Epithelial cell of esophagus (primary cell): ENCODE measurements at regions not wholly inside any gene's neighbourhood (a gene's known extent, or its start where the extent isn't known, plus 50 kb on each side); places are given as distances from the start of the nearest gene placed in this dataset.

Experiments
- DNase-seq: peaks from one replicate; pipeline ENCODE4 v3.0.0; 2010; ENCODE audit warnings: low read depth
- H3K4me3 ChIP-seq: 2 replicates; pipeline ENCODE4 v1.5.1; 2011; ENCODE audit warnings: mild to moderate bottlenecking, low read length, control low read depth
- CTCF ChIP-seq: IDR thresholded peaks from 2 replicates; pipeline ENCODE4 v1.5.1; 2011; ENCODE audit warnings: low read depth, mild to moderate bottlenecking, low read length, control low read depth, inconsistent platforms; ENCODE audit not compliant: insufficient read depth; ENCODE audit errors: missing control alignments

DNA sequence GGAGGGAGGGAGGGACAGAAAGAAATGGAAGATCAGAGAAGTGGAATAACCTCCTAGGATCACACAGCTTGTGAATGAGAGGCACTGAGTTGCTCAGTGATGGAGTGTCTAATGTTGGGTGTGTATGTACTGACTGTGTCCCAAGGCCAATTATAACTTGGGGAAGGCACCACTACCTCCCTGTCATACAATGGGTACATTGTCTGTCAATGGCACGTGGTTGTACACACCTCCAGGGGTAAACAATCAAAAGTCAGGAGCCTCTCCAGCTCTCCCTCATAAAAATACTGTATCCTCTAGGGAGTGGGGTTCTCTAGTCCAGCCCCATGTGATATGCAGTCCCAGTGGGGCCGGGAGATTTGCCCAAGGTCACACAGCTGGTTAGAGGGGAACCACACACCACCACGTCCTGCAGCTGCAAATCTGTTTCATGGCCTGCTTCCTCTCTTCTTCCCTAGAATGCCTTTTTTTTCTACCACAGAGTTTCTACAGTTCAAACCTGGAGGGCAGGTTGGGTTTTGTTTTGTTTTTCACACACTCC, 112.5 kb downstream of the SNX5 start:
- H3K4me3 ChIP-seq, result no peak overlapping the region
- TF ChIP-seq CTCF, result no peak
- DNase-seq, result no peak

DNA sequence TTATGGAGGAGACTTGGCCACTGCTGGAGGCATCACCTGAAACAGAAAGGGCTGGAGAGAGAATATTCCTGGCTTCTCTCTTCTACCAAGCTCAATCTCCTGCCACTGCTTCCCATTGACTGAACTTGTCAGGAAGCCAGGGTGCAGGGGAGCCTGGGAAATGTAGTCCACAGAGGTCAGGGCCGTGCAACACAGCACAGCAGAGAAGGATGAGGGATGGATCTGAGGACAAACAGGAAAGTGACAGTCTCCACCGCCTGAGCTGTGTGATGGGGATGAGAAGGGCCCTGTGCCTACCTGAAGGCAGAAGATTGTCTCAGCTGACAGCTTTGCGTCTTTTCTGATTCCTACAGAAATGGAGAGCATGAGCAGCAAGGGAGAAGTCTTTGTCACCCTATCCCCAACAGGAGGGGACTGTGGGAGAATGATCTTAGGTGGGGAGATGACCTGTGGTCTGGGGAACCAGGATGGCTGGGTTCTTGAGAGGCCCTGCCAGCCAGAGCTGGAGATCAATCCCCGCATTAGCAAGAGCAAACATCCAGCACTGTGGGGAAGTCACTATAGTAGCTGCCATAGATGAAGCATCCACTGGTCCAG, 114.2 kb downstream of the SNX5 start:
- peak; percentile 56 for DNase-seq
- no peak for TF ChIP-seq CTCF
- H3K4me3 ChIP-seq, result no peak overlapping the region

GRCh38 chr20:17852323-17852722, 116.3 kb downstream of the SNX5 start:
- TF ChIP-seq CTCF, result no peak
- DNase-seq, result no peak
- H3K4me3 ChIP-seq, result no peak overlapping the region

DNA sequence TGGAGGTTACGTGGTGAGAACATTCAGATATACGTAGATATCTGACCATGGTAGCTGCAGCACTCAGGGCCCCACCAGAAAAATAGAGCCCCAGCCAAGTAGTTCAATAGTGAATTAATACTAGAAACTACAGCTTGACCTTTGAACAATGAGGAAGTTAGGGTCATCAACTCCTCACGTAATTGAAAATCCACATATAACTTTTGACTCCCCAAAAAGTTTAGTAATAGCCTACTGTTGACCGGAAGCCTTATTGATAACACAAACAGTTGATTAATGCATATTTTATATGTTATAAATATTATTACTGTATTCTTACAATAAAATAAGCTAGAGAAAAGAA, 117.9 kb downstream of the SNX5 start:
- TF ChIP-seq CTCF, result no peak
- H3K4me3 ChIP-seq, result no peak overlapping the region
- DNase-seq, result no peak

DNA sequence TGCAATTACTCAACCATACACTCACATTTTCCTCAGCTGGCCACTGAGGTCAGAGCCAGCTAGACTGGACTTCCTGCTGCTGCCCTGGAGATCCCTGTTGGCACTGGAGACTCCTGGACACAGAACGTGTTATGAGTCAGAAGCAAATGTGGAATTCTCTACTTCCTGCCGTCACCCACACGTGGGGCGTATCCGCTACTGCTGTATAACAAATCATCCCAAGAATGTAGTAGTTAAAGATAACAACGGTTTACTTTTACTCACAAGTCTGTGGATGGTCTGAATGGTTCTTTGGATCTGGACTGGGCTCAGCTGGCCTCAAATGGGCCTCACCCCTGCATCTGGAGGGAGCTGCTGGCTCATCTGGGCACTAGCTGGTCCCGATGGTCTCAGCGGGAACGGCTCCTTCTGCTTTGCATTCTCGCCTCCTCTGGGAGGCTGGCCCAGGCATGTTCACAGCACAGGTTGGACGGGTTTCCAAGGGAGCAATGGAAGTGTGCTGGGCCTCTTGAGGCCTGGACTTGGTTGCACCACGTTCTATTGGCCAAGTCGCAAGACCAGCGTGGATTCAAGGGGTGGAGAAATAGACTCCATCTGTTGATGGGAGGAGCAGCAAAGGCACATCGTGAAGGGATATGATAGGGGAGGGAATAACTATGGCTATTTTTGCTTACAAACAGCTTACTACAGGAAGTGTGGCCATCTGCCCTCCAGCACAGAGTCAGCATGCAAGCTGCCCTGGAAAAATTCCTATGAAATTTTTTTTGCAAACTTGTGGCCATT, 118.5 kb downstream of the SNX5 start:
- peak overlapping the region; percentile 27 for H3K4me3 ChIP-seq
- TF ChIP-seq CTCF, result no peak
- peak; percentile 97 for DNase-seq

DNA sequence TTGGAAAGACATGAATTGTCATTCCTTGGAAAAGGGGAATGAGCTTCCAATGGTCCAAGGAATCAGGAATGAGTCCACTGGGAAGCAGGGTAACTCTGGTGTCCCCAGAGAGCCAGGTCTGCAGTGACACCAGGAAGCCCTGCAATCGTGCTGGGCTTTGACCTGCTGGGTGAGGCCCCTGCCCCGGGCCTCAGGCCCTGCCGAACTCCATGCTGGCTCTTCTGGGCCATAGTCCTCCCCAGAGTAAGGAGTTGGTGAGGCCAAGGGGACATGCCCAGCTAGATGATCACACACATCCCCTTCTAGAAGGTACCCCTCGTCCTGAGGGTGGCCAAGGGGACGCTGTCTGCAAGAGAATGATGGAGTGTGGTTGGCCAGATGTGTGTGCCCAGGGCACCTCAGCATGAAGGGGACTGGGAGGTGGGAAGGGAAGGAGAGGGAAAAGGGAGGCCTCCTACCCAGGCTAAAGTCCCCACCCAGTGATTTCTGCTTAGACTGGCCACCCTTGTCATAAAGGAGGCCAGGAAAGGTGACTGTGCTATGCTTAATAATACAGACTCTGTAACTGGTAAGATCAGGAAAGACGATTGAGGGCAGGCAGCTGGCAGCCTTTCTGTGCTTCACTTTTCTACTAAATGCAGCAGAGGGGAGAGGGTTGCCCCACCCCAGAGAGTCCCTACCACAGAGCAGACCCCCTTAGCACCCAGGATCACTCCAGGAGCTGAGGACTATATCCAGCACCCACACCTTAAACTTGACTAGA, 119.3 kb downstream of the SNX5 start:
- H3K4me3 ChIP-seq, result peak overlapping the region; percentile 27
- TF ChIP-seq CTCF, result no peak
- no peak for DNase-seq
